Muscle layer of duodenum (tissue), 2 donors: ENCODE measurements at regions not wholly inside any gene's neighbourhood (a gene's known extent, or its start where the extent isn't known, plus 50 kb on each side); places are given as distances from the start of the nearest gene placed in this dataset.
"Not testable (repeated sequence)": the region's sequence is repeated elsewhere in the genome, so short reads cannot be mapped to it uniquely, and the experiment has no call there.

Experiments used
- H3K27ac ChIP-seq: one replicate; pipeline ENCODE4 v1.7.0; 2013; ENCODE audit warnings: mild to moderate bottlenecking, low read length
- H3K27me3 ChIP-seq: one replicate; pipeline ENCODE4 v1.7.0; 2013; ENCODE audit warnings: low read depth, mild to moderate bottlenecking, control low read depth, low read length
- H3K36me3 ChIP-seq, 2 donors: one replicate each; pipeline ENCODE4 v1.7.0; 2013; ENCODE audit warnings: low read length in 2 of 2, control low read depth in 1 of 2, mild to moderate bottlenecking in 1 of 2; ENCODE audit not compliant: insufficient read depth in 2 of 2, control insufficient read depth in 1 of 2
- H3K4me1 ChIP-seq, 2 donors: one replicate each; pipeline ENCODE4 v1.7.0; 2013; ENCODE audit warnings: low read length in 2 of 2, mild to moderate bottlenecking in 2 of 2, control low read depth in 1 of 2, moderate library complexity in 1 of 2; ENCODE audit not compliant: insufficient read depth in 2 of 2, control insufficient read depth in 1 of 2
- H3K4me3 ChIP-seq, 2 donors: one replicate each; pipeline ENCODE4 v1.7.0; 2013; ENCODE audit warnings: low read length in 2 of 2, low read depth in 1 of 2, mild to moderate bottlenecking in 1 of 2
- H3K9me3 ChIP-seq, 2 donors: one replicate each; pipeline ENCODE4 v1.7.0; 2013; ENCODE audit warnings: low read length in 2 of 2, control low read depth in 1 of 2, mild to moderate bottlenecking in 1 of 2; ENCODE audit not compliant: control insufficient read depth in 1 of 2
- donor health status: healthy.

- Histone ChIP-seq H3K27ac (no peak overlapping the region), H3K4me1 (no peaks in the 10 kb centered on the region), H3K36me3 (no peaks in the 10 kb centered on the region), H3K4me3 (no peak overlapping the region), H3K27me3 (no peaks in the 10 kb centered on the region), H3K9me3 (no peaks in the 10 kb centered on the region)
These were observed 236.4 kb downstream of the PDCD6IP start for GRCh38 chr3:34034840-34035239.

GRCh38 chr3:34035775-34036174 is 237.3 kb downstream of the PDCD6IP start:
- H3K4me3 ChIP-seq: no peak overlapping the region
- H3K36me3 ChIP-seq: no peaks in the 10 kb centered on the region
- no peaks in the 10 kb centered on the region for H3K9me3 ChIP-seq
- H3K27me3 ChIP-seq: no peaks in the 10 kb centered on the region
- H3K4me1 ChIP-seq: no peaks in the 10 kb centered on the region
- H3K27ac ChIP-seq: no peak overlapping the region

GRCh38 chr3:34037260-34037659 is 238.8 kb downstream of the PDCD6IP start:
- Histone ChIP-seq H3K9me3 (no peaks in the 10 kb centered on the region), H3K36me3 (no peaks in the 10 kb centered on the region), H3K27ac (no peak overlapping the region), H3K4me1 (no peaks in the 10 kb centered on the region), H3K4me3 (no peak overlapping the region), H3K27me3 (no peaks in the 10 kb centered on the region)

- Histone ChIP-seq H3K9me3 (no peaks in the 10 kb centered on the region), H3K4me3 (no peak overlapping the region), H3K27me3 (no peaks in the 10 kb centered on the region), H3K4me1 (no peaks in the 10 kb centered on the region), H3K27ac (no peak overlapping the region), H3K36me3 (no peaks in the 10 kb centered on the region)
These were observed 239.7 kb downstream of the PDCD6IP start for GRCh38 chr3:34038131-34038530.

- no peaks in the 10 kb centered on the region for H3K27me3 ChIP-seq
- peaks cover 0 to 4% of the 10 kb centered on the region in 2 donors for H3K4me1 ChIP-seq
- no peaks in the 10 kb centered on the region for H3K9me3 ChIP-seq
- no peak overlapping the region for H3K4me3 ChIP-seq
- H3K27ac ChIP-seq: no peak overlapping the region
- no peaks in the 10 kb centered on the region for H3K36me3 ChIP-seq
These were observed 247.7 kb downstream of the PDCD6IP start for GRCh38 chr3:34046154-34046553.

- Histone ChIP-seq H3K9me3 (no peaks in the 10 kb centered on the region), H3K36me3 (no peaks in the 10 kb centered on the region), H3K27me3 (no peaks in the 10 kb centered on the region), H3K4me3 (no peak overlapping the region), H3K27ac (no peak overlapping the region), H3K4me1 (no peaks in the 10 kb centered on the region)
These were observed 255.2 kb downstream of the PDCD6IP start for GRCh38 chr3:34053626-34054025.

- Histone ChIP-seq H3K4me1 (no peaks in the 10 kb centered on the region), H3K9me3 (no peaks in the 10 kb centered on the region), H3K27me3 (no peaks in the 10 kb centered on the region), H3K4me3 (no peak overlapping the region), H3K36me3 (no peaks in the 10 kb centered on the region), H3K27ac (no peak overlapping the region)
These were observed 257.9 kb downstream of the PDCD6IP start for GRCh38 chr3:34056181-34056910.

- H3K4me1 ChIP-seq: no peaks in the 10 kb centered on the region
- H3K9me3 ChIP-seq: no peaks in the 10 kb centered on the region
- no peak overlapping the region for H3K4me3 ChIP-seq
- H3K27ac ChIP-seq: no peak overlapping the region
- H3K36me3 ChIP-seq: no peaks in the 10 kb centered on the region
- no peaks in the 10 kb centered on the region for H3K27me3 ChIP-seq
These were observed 258.5 kb downstream of the PDCD6IP start for GRCh38 chr3:34056951-34057390.

- H3K4me3 ChIP-seq, H3K9me3 ChIP-seq, H3K27me3 ChIP-seq, H3K4me1 ChIP-seq, H3K36me3 ChIP-seq, H3K27ac ChIP-seq: not testable (repeated sequence)
These were observed 262.6 kb downstream of the PDCD6IP start for GRCh38 chr3:34060995-34061394.

GRCh38 chr3:34065901-34066300 is 267.5 kb downstream of the PDCD6IP start:
- Histone ChIP-seq H3K27me3 (no peaks in the 10 kb centered on the region), H3K27ac (no peak overlapping the region), H3K4me3 (no peak overlapping the region), H3K36me3 (no peaks in the 10 kb centered on the region), H3K9me3 (no peaks in the 10 kb centered on the region), H3K4me1 (no peaks in the 10 kb centered on the region)

- no peaks in the 10 kb centered on the region for H3K36me3 ChIP-seq
- no peak overlapping the region for H3K4me3 ChIP-seq
- no peak overlapping the region for H3K27ac ChIP-seq
- H3K4me1 ChIP-seq: no peaks in the 10 kb centered on the region
- H3K9me3 ChIP-seq: no peaks in the 10 kb centered on the region
- H3K27me3 ChIP-seq: no peaks in the 10 kb centered on the region
These were observed 267.9 kb downstream of the PDCD6IP start for GRCh38 chr3:34066328-34066727.

GRCh38 chr3:34066999-34067398 is 268.6 kb downstream of the PDCD6IP start:
- Histone ChIP-seq H3K4me1 (no peaks in the 10 kb centered on the region), H3K27ac (no peak overlapping the region), H3K9me3 (no peaks in the 10 kb centered on the region), H3K4me3 (no peak overlapping the region), H3K36me3 (no peaks in the 10 kb centered on the region), H3K27me3 (no peaks in the 10 kb centered on the region)
